Left ventricle myocardium superior (tissue), 1 donor: ENCODE measurements at regions not wholly inside any gene's neighbourhood (a gene's known extent, or its start where the extent isn't known, plus 50 kb on each side); places are given as distances from the start of the nearest gene placed in this dataset.
"Not testable (repeated sequence)": the region's sequence is repeated elsewhere in the genome, so short reads cannot be mapped to it uniquely, and the experiment has no call there.

Experiments used
- ATAC-seq: fragments of 200-7000 bp; cut with Tn5 transposase; one replicate; pipeline ENCODE4 v1.9.1; 2020; ENCODE audit warnings: mild to moderate bottlenecking, moderate library complexity
- DNase-seq: peaks from one replicate; pipeline ENCODE4 v3.0.0-alpha.2; 2020
- intact Hi-C: fragments of 100-400 bp; cut with micrococcal nuclease; formaldehyde crosslinking; loops from one replicate; pipeline ENCODE4 v1.11.0; 2022
- donor health status: DM: no; HTN: yes; CAD: no; lungs with severe emphysema.

- DNase-seq (no peak), ATAC-seq (no peak)
- intact Hi-C loops: no loop called here
Measured at GRCh38 chr6:74404366-74404765, 708.4 kb downstream of the CD109 start.

- intact Hi-C loops: no loop called here
- DNase-seq: no peak
- no peak for ATAC-seq
Measured at GRCh38 chr6:74402781-74403180, 706.8 kb downstream of the CD109 start.

- intact Hi-C loops, DNase-seq, ATAC-seq: not testable (repeated sequence)
Measured at GRCh38 chr6:74378437-74378836, 682.4 kb downstream of the CD109 start.

GRCh38 chr6:74369556-74369993, 673.6 kb downstream of the CD109 start:
- no peak for ATAC-seq
- DNase-seq: no peak
- intact Hi-C loops: no loop called here

- ATAC-seq (no peak), DNase-seq (no peak)
- intact Hi-C loops: no loop called here
Measured at GRCh38 chr6:74368746-74369145, 672.7 kb downstream of the CD109 start.

GRCh38 chr6:74366634-74367033, 670.6 kb downstream of the CD109 start:
- intact Hi-C loops: no loop called here
- DNase-seq: no peak
- ATAC-seq: no peak

GRCh38 chr6:74362391-74362790, 666.4 kb downstream of the CD109 start:
- ATAC-seq (no peak), DNase-seq (no peak)
- intact Hi-C loops: no loop called here

GRCh38 chr6:74357321-74357720, 661.3 kb downstream of the CD109 start:
- no peak for DNase-seq
- intact Hi-C loops: no loop called here
- ATAC-seq: no peak

- no peak for ATAC-seq
- DNase-seq: no peak
- intact Hi-C loops: no loop called here
Measured at GRCh38 chr6:74356391-74356790, 660.4 kb downstream of the CD109 start.

- DNase-seq: no peak
- ATAC-seq: no peak
- intact Hi-C loops: no loop called here
Measured at GRCh38 chr6:74346936-74347535, 651.0 kb downstream of the CD109 start.

GRCh38 chr6:74343804-74344203, 647.8 kb downstream of the CD109 start:
- no peak for DNase-seq
- intact Hi-C loops: no loop called here
- ATAC-seq: no peak

- DNase-seq, intact Hi-C loops, ATAC-seq: not testable (repeated sequence)
Measured at GRCh38 chr6:74343321-74343720, 647.3 kb downstream of the CD109 start.

GRCh38 chr6:74334722-74335121, 638.7 kb downstream of the CD109 start:
- intact Hi-C loops: no loop called here
- DNase-seq (no peak), ATAC-seq (no peak)

GRCh38 chr6:74333406-74333805, 637.4 kb downstream of the CD109 start:
- no peak for DNase-seq
- intact Hi-C loops: no loop called here
- ATAC-seq: no peak

GRCh38 chr6:74320715-74321114, 624.7 kb downstream of the CD109 start:
- intact Hi-C loops: no loop called here
- ATAC-seq (no peak), DNase-seq (no peak)

- ATAC-seq: no peak
- no peak for DNase-seq
- intact Hi-C loops: no loop called here
Measured at GRCh38 chr6:74320074-74320473, 624.1 kb downstream of the CD109 start.

GRCh38 chr6:74319292-74319691, 623.3 kb downstream of the CD109 start:
- ATAC-seq (no peak), DNase-seq (no peak)
- intact Hi-C loops: no loop called here

GRCh38 chr6:74318738-74319137, 622.7 kb downstream of the CD109 start:
- intact Hi-C loops: no loop called here
- ATAC-seq: no peak

GRCh38 chr6:74312081-74312480, 616.1 kb downstream of the CD109 start:
- DNase-seq (no peak), ATAC-seq (no peak)
- intact Hi-C loops: no loop called here

More at GRCh38 chr6:74318738-74319137, 622.7 kb downstream of the CD109 start:
- no peak for DNase-seq

- ATAC-seq (no peak), DNase-seq (no peak)
- intact Hi-C loops: no loop called here
Measured at GRCh38 chr6:74311431-74311830, 615.4 kb downstream of the CD109 start.

GRCh38 chr6:74289884-74290283, 593.9 kb downstream of the CD109 start:
- intact Hi-C loops: no loop called here
- DNase-seq (no peak), ATAC-seq (no peak)

- intact Hi-C loops: no loop called here
- ATAC-seq (no peak), DNase-seq (no peak)
Measured at GRCh38 chr6:74287932-74288331, 591.9 kb downstream of the CD109 start.
